NCI-H774 (cell line): ENCODE measurements at regions not wholly inside any gene's neighbourhood (a gene's known extent, or its start where the extent isn't known, plus 50 kb on each side); places are given as distances from the start of the nearest gene placed in this dataset.

Source experiments
- DNase-seq: peaks from one replicate; lab custom pipeline; 2025; lab: John Stamatoyannopoulos, UW

- DNase-seq, result no peak
Observed at GRCh38 chr4:38230821-38231563, 270.8 kb downstream of the PTTG2 start.

- no peak for DNase-seq
Observed at GRCh38 chr4:38231626-38232025, 271.4 kb downstream of the PTTG2 start.

GRCh38 chr4:38232741-38233140 is 272.5 kb downstream of the PTTG2 start:
- DNase-seq, result no peak

- DNase-seq, result no peak
Observed at GRCh38 chr4:38233727-38234480, 273.7 kb downstream of the PTTG2 start.

- DNase-seq, result no peak
Observed at GRCh38 chr4:38235354-38235753, 275.2 kb downstream of the PTTG2 start.

GRCh38 chr4:38236003-38236402 is 275.8 kb downstream of the PTTG2 start:
- DNase-seq, result no peak

- no peak for DNase-seq
Observed at GRCh38 chr4:38236503-38236902, 276.3 kb downstream of the PTTG2 start.

- DNase-seq, result no peak
Observed at GRCh38 chr4:38237139-38237538, 276.9 kb downstream of the PTTG2 start.

GRCh38 chr4:38241541-38241940 is 281.3 kb downstream of the PTTG2 start:
- no peak for DNase-seq

- no peak for DNase-seq
Observed at GRCh38 chr4:38242101-38242500, 281.9 kb downstream of the PTTG2 start.

GRCh38 chr4:38242822-38243387 is 282.7 kb downstream of the PTTG2 start:
- no peak for DNase-seq

GRCh38 chr4:38243388-38244053 is 283.3 kb downstream of the PTTG2 start:
- no peak for DNase-seq

GRCh38 chr4:38254825-38255224 is 294.6 kb downstream of the PTTG2 start:
- DNase-seq, result no peak

GRCh38 chr4:38255572-38255971 is 295.4 kb downstream of the PTTG2 start:
- DNase-seq, result no peak

- no peak for DNase-seq
Observed at GRCh38 chr4:38266616-38267015, 306.4 kb downstream of the PTTG2 start.

- no peak for DNase-seq
Observed at GRCh38 chr4:38268108-38268820, 308.1 kb downstream of the PTTG2 start.

GRCh38 chr4:38268837-38269236 is 308.6 kb downstream of the PTTG2 start:
- DNase-seq, result no peak

GRCh38 chr4:38273407-38273806 is 313.2 kb downstream of the PTTG2 start:
- no peak for DNase-seq

- peak; percentile 10 for DNase-seq
Observed at GRCh38 chr4:38275331-38276100, 315.3 kb downstream of the PTTG2 start.

- DNase-seq, result no peak
Observed at GRCh38 chr4:38278255-38278654, 318.1 kb downstream of the PTTG2 start.

GRCh38 chr4:38279077-38279476 is 318.9 kb downstream of the PTTG2 start:
- no peak for DNase-seq
